ENCODE measurements at regions not wholly inside any gene's neighbourhood (a gene's known extent, or its start where the extent isn't known, plus 50 kb on each side); places are given as distances from the start of the nearest gene placed in this dataset.

DNA sequence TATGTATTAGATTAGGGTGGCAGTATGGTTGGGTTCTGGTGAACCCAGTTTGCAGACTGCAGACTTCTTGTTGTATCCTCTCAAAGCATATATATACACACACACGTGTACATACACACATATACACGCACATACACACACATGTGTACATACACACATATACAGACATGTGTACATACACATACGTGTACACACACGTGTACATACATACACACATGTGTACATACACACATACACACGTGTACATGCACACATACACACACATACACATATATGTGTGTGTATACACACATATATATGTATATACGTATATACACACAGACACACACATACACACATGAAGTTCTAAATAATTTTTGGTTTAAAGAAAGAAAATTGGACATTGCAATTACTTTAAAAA, 780.2 kb downstream of the FLRT2 start:
- Histone ChIP-seq H3K4me1 (no peaks in the 10 kb centered on the region), H3K36me3 (no peaks in the 10 kb centered on the region), H3K4me3 (no peak overlapping the region), H3K27me3 (no peaks in the 10 kb centered on the region), H3K9me3 (no peaks in the 10 kb centered on the region), H3K27ac (no peak overlapping the region)
- DNase-seq (no peak), ATAC-seq (no peak), FAIRE-seq (no peak)
- WGBS, 2 donors: 65 to 86% methylated on average over 6 of the region's 6 CpGs
- TF ChIP-seq, protein P1, sequence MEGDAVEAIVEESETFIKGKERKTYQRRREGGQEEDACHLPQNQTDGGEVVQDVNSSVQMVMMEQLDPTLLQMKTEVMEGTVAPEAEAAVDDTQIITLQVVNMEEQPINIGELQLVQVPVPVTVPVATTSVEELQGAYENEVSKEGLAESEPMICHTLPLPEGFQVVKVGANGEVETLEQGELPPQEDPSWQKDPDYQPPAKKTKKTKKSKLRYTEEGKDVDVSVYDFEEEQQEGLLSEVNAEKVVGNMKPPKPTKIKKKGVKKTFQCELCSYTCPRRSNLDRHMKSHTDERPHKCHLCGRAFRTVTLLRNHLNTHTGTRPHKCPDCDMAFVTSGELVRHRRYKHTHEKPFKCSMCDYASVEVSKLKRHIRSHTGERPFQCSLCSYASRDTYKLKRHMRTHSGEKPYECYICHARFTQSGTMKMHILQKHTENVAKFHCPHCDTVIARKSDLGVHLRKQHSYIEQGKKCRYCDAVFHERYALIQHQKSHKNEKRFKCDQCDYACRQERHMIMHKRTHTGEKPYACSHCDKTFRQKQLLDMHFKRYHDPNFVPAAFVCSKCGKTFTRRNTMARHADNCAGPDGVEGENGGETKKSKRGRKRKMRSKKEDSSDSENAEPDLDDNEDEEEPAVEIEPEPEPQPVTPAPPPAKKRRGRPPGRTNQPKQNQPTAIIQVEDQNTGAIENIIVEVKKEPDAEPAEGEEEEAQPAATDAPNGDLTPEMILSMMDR (IDR thresholded peaks at IDR 0.05): no peak
- intact Hi-C loops (cut with DNase I): no loop called here

DNA sequence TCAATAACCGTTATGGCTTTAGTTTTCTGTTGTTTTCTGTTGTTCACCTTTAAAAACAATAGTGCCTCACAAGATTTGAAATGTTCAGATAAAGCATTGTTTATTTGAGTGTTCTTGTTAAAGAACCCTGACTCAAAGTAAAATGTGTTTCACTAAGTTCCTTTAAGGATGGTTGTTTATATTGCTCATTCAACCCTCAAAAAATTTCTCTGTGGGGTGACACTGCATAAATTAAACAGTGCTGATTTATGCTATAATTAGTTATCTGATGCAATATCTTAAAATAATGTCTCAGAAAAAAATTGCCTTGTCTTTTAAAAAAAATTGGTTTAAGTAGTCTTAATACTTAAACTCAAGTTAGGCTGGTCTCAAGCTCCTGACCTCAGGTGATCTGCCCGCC, 775.1 kb downstream of the FLRT2 start:
- ATAC-seq (no peak), FAIRE-seq (no peak), DNase-seq (no peak)
- no peaks in the 10 kb centered on the region for H3K27me3 ChIP-seq
- intact Hi-C loops (cut with DNase I): no loop called here
- 78 to 88% methylated on average over 2 of the region's 2 CpGs for WGBS, 2 donors
- no peak overlapping the region for H3K4me3 ChIP-seq
- H3K9me3 ChIP-seq: no peaks in the 10 kb centered on the region
- TF ChIP-seq, protein P1 (IDR thresholded peaks at IDR 0.05): no peak
- H3K4me1 ChIP-seq: no peaks in the 10 kb centered on the region
- H3K36me3 ChIP-seq: no peaks in the 10 kb centered on the region
- no peak overlapping the region for H3K27ac ChIP-seq

DNA sequence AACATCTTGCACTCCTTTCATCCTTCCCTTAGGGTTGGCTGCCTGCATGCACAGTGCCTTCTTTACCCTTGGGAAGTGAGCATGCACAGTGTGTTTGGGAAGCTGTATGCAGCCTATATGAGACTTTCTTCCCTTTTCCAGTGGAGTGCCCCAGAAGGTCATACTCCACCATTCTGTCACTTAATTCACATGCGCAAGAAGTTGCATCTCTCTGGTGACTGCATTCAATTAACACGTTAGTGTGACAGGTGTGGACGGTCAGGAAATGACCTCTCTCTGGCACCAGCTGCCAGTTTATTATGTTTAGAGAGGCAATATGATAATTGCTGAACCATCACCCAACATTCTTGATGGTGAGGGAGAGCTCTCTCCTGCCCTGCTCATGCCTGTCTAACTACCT, 770.0 kb downstream of the FLRT2 start:
- no peaks in the 10 kb centered on the region for H3K4me1 ChIP-seq
- DNase-seq (no peak), FAIRE-seq (no peak), ATAC-seq (no peak)
- 72 to 79% methylated on average over 3 of the region's 3 CpGs for WGBS, 2 donors
- intact Hi-C loops (cut with DNase I): no loop called here
- no peaks in the 10 kb centered on the region for H3K36me3 ChIP-seq
- TF ChIP-seq, protein P1 (IDR thresholded peaks at IDR 0.05): no peak
- no peak overlapping the region for H3K4me3 ChIP-seq
- H3K9me3 ChIP-seq: no peaks in the 10 kb centered on the region
- H3K27ac ChIP-seq: no peak overlapping the region
- no peaks in the 10 kb centered on the region for H3K27me3 ChIP-seq

DNA sequence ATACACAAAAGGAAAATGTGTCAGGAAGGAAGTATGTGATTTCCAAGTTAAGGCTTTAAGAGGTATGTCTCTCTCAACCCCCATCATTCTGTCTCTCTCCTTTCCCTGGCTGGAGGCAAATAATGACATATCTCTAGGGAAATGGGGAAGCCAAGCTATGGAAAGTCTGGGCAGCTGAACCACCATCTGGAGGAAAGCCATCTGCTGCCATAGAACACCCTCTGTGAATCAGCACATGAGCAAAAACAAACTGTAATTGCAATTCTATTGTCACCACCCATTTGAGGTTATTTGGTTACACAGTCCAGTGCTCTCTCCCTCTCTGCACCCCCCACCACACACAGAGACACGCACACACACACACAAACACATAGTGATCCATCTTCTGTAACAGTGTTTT, 766.2 kb downstream of the FLRT2 start:
- TF ChIP-seq, protein P1 (IDR thresholded peaks at IDR 0.05): no peak
- FAIRE-seq (no peak), ATAC-seq (no peak), DNase-seq (no peak)
- H3K27me3 ChIP-seq: no peaks in the 10 kb centered on the region
- intact Hi-C loops (cut with DNase I): no loop called here
- H3K9me3 ChIP-seq: no peaks in the 10 kb centered on the region
- 70 to 94% methylated on average over 1 of the region's 1 CpG for WGBS, 2 donors
- no peak overlapping the region for H3K27ac ChIP-seq
- no peaks in the 10 kb centered on the region for H3K4me1 ChIP-seq
- no peaks in the 10 kb centered on the region for H3K36me3 ChIP-seq
- H3K4me3 ChIP-seq: no peak overlapping the region

DNA sequence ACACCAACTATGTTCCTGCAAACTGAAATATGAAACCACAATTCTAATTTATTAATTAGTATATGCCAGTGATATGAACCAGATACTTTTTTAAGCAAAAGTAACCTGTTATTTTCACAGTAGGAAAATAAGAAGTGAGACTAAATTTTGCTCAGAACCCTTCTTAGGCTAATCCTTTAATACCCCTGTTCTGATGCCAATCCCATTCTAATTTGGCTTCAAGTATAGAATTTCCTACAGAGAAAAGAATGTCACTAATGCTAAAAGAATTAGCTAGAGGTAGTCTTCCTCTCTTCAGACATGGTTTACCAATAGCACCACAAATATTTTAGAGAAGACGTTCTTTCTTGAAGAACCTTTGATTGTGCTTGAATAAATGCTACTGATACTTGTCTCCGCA, 758.4 kb downstream of the FLRT2 start:
- Histone ChIP-seq H3K36me3 (no peaks in the 10 kb centered on the region), H3K27me3 (no peaks in the 10 kb centered on the region), H3K4me1 (no peaks in the 10 kb centered on the region), H3K4me3 (no peak overlapping the region), H3K27ac (no peak overlapping the region), H3K9me3 (no peaks in the 10 kb centered on the region)
- DNase-seq (no peak), ATAC-seq (no peak), FAIRE-seq (no peak)
- WGBS, 2 donors: 82 to 89% methylated on average over 2 of the region's 2 CpGs
- TF ChIP-seq, protein P1 (IDR thresholded peaks at IDR 0.05): no peak
- intact Hi-C loops (cut with DNase I): no loop called here
